GM18868 (cell line): ENCODE measurements at regions not wholly inside any gene's neighbourhood (a gene's known extent, or its start where the extent isn't known, plus 50 kb on each side); places are given as distances from the start of the nearest gene placed in this dataset.
A peak's percentile ranks its signal among the peaks of the same experiment; 100 is the strongest.

Experiments
- ATAC-seq: cut with Tn5 transposase; IDR thresholded peaks from one replicate; pipeline ENCODE4 v1.9.1; 2021; ENCODE audit warnings: mild to moderate bottlenecking, moderate library complexity; ENCODE audit not compliant: unreplicated experiment

GRCh38 chr4:31088600-31089230, 368.5 kb downstream of the PCDH7 start:
- peak; percentile 82 for ATAC-seq

- no peak for ATAC-seq
Measured at GRCh38 chr4:31089815-31090214, 369.6 kb downstream of the PCDH7 start.

DNA sequence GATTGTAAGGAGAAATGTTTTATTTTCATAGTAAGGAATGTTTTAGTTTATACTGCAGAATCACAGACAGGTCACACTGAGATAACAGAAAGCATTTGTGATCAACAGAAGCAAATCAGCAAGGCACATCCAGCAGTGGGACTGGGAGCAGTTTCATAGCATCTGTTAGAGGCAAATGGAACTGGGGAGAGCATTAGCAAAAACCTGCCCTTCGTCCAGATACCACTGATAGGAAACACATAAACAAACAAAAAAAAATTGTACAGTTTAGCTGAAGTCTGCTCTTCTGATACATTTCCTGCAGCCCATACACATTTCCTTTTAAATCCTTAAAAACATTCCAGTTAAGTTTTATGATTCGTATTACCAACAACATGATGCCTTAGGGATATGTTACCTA, 374.3 kb downstream of the PCDH7 start:
- no peak for ATAC-seq

- no peak for ATAC-seq
Measured at GRCh38 chr4:31097999-31098398, 377.8 kb downstream of the PCDH7 start.

- ATAC-seq: no peak
Measured at GRCh38 chr4:31100536-31100935, 380.4 kb downstream of the PCDH7 start.

GRCh38 chr4:31104043-31104442, 383.9 kb downstream of the PCDH7 start:
- ATAC-seq: no peak

DNA sequence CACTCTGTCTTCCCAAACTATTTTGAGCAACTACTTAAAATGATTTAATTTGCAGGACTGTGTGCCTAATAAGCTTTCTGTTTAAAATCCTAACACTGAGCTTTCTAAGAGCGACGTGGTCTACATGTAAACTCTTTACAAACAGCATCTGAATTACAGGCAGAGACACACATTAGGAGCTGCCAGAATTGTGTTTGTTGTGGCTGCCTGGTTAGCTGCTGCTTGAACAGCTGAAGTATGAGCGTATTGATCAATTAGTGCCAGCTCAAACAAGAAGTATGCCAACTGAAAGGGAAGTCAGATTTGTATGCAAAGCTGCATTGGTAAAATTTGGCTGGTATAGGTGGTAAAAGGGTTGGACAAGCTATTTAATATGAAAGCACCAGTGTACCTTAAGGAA, 384.4 kb downstream of the PCDH7 start:
- ATAC-seq: no peak

DNA sequence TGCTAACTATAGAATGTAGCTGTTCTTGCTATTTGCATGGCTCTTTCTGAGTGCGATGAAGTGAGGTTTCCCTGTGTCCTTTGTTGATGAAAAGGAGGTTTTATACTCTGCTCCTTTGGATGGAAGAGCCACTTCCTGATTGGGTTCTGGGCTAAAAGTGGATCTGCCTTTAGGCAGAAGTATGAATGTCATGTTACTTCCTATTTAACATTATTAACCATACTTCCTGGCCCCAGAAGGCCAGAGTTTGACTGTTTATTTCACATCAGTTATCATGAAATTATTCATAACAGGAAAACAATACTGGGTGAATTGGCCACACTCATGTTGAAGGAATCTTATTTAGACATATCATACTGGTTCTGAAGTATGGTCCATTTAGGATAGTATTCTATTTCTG, 386.2 kb downstream of the PCDH7 start:
- no peak for ATAC-seq

GRCh38 chr4:31107362-31107761, 387.2 kb downstream of the PCDH7 start:
- ATAC-seq: no peak

DNA sequence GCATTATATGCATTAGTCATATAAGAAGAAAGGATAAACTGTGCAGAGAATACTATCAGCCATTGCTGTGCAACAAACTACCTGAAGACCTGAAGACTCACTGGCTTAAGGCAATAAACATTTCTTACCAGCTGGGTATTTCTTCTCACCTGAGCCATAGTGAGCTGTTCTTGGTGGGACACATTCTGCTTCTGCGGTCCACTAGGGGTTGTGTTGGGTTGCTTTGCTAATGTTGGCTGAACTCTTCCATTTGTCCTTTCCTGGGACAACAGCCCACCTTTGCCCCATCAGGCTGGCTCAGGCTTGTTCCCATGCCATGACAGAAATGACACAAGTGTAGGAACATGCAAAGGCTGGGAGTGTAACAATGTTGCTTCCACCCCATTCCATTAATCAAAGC, 388.6 kb downstream of the PCDH7 start:
- ATAC-seq: no peak

- ATAC-seq: no peak
Measured at GRCh38 chr4:31111790-31112189, 391.6 kb downstream of the PCDH7 start.

- no peak for ATAC-seq
Measured at GRCh38 chr4:31114816-31115215, 394.6 kb downstream of the PCDH7 start.

DNA sequence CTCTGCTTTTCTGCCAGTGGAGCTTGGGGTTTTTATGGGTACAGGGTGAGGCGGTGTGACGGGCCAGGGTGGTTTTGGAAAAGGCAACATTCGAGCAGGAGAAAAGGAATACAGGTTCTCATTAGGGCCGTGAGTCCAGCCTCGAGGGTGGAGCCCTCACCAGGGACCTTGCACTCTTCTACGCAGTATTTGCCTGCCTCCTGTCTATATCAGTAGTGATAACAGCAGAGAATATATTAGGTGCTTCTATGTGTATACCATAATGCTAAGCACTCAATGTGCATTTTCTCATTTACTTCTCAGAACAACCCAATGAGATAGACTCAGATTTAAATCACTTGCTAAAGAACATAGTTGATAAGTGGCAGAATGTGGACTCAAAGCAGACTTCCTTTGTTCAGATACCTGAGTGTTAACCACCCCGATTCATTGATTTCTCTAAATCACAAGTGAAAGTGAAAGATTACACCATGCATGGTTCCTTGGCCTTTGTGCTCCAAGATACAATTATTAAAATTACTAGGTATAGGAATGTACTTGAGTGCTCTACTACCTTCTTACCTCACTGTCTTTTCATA, 403.9 kb downstream of the PCDH7 start:
- no peak for ATAC-seq

GRCh38 chr4:31125061-31125460, 404.9 kb downstream of the PCDH7 start:
- no peak for ATAC-seq

- no peak for ATAC-seq
Measured at GRCh38 chr4:31125496-31125895, 405.3 kb downstream of the PCDH7 start.

- no peak for ATAC-seq
Measured at GRCh38 chr4:31126881-31127398, 406.8 kb downstream of the PCDH7 start.

DNA sequence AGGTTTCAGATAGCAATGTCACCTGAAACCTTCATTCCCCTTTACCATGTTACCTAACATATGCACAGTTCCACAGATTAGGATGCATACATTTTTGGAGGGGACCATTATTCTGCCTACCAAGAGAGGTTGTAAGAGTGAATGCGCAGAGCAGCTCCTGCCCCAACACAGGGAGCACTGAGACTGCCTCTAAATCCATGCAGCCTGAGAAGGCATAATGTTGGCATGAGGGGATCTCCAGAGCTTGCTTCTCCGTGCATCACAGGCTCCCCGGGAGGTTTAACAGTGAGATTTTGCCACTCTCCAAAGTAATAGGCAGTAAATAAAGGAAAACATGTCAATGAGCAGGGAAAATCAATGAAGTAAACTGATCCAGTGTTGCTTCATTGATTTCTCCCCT, 410.8 kb downstream of the PCDH7 start:
- no peak for ATAC-seq

- no peak for ATAC-seq
Measured at GRCh38 chr4:31134720-31135119, 414.6 kb downstream of the PCDH7 start.

DNA sequence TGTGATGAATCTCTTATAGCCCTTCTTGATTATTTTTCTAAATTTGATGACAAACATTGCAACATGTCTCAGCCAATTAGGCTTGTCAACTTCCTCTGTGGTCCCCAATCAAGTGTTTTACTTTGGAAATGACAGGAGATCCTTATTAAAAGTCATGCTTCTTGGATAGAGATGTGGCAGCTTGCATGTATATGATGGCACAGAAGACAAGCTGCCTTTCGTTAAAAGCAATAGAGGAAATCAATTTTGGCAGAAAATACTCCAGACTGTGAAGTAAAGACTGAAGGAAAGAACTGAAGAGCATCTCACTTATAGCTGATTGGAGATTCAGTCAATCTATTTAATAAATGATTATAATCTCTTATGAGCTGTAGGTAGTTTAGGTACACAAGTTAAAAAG, 419.6 kb downstream of the PCDH7 start:
- ATAC-seq: no peak

GRCh38 chr4:31141095-31141831, 421.1 kb downstream of the PCDH7 start:
- no peak for ATAC-seq

GRCh38 chr4:31141832-31142142, 421.6 kb downstream of the PCDH7 start:
- ATAC-seq: no peak

DNA sequence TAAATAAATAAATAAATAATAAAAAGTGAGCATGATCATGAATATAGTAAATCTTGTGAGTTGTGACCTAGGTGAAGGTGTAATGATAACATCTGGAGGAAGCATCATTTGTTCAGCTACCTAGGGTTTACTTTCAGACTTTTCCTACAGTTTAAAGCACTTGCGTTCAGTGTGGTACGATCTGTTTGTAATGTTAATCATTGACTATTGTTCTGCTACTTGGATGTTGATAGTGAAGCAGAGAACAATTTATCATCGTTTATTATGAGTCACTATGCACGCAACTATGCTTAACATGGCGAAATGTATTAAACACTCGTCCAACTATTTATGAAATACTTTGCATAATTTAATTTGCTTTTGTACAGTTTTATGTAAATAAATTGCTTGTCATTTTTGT, 426.2 kb downstream of the PCDH7 start:
- ATAC-seq: no peak
